GM18868 (cell line): ENCODE measurements at regions not wholly inside any gene's neighbourhood (a gene's known extent, or its start where the extent isn't known, plus 50 kb on each side); places are given as distances from the start of the nearest gene placed in this dataset.
"Not testable (repeated sequence)": the region's sequence is repeated elsewhere in the genome, so short reads cannot be mapped to it uniquely, and the experiment has no call there.

Experiments used
- ATAC-seq: cut with Tn5 transposase; IDR thresholded peaks from one replicate; pipeline ENCODE4 v1.9.1; 2021; ENCODE audit warnings: mild to moderate bottlenecking, moderate library complexity; ENCODE audit not compliant: unreplicated experiment

DNA sequence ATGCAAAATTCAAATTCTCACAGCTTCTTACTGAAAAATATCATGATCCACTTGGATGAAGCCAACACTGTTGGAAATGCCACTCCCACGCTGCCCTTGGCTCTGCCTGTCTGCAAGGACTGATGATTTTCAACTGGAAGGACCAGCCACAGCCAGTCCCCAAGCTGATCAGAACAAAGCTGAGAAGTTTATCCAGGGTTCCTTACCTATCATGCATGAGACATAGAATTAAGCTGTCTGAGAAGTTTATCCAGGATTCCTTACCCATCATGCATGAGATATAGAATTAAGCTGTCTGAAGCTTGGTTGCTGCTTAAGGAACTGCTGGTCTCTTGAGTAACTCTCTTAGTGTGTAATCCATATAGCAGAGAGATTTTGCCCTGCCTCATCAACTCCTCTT is 159.8 kb upstream of the TMEM260 start:
- no peak for ATAC-seq

- no peak for ATAC-seq
These were observed 157.4 kb upstream of the TMEM260 start for GRCh38 chr14:56422221-56422620.

- ATAC-seq = no peak
These were observed 156.8 kb upstream of the TMEM260 start for GRCh38 chr14:56422703-56423213.

DNA sequence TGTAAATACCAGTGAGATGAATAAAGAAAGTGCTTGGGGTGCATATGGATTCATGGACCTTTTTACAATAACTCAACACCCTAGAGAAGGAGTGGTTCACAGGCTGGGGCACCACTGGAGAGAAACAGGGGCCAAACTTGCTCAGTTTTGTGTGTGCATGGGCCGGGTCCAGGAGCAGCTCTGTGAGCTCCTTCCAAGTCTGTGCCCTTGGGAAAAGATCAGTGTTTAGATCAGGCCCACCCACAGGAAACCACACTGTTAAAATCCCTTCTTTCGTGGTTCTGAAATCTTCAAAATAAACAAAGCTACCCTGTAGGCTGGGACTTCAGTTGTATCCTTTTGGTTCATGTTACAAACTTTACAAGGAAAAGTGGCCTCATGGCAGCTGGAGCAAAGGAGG is 156.1 kb upstream of the TMEM260 start:
- no peak for ATAC-seq

DNA sequence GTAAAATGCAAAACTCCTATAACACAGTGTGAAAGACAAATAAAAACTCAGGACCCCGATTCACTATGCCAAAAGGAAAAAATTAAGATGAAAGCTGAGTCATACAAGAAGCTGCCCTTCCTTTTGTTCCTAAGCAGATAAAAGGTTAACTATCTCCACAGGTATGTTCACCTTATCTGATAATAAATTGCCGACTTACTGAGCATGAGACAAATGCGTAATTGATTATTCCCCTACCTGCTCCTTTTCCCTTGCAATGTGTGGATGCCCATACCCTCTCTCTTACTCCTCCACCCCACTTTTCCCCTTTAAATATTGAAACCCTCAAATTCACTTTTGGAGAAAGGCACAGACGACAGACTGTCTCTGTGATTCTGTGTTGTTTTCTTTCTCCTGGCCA is 148.6 kb upstream of the TMEM260 start:
- ATAC-seq = no peak

GRCh38 chr14:56449670-56450213 is 129.9 kb upstream of the TMEM260 start:
- ATAC-seq = no peak

GRCh38 chr14:56452940-56453339 is 126.7 kb upstream of the TMEM260 start:
- no peak for ATAC-seq

- ATAC-seq = not testable (repeated sequence)
These were observed 124.9 kb upstream of the TMEM260 start for GRCh38 chr14:56454680-56455079.

GRCh38 chr14:56460469-56460868 is 119.1 kb upstream of the TMEM260 start:
- no peak for ATAC-seq

- no peak for ATAC-seq
These were observed 118.0 kb upstream of the TMEM260 start for GRCh38 chr14:56461276-56462275.

DNA sequence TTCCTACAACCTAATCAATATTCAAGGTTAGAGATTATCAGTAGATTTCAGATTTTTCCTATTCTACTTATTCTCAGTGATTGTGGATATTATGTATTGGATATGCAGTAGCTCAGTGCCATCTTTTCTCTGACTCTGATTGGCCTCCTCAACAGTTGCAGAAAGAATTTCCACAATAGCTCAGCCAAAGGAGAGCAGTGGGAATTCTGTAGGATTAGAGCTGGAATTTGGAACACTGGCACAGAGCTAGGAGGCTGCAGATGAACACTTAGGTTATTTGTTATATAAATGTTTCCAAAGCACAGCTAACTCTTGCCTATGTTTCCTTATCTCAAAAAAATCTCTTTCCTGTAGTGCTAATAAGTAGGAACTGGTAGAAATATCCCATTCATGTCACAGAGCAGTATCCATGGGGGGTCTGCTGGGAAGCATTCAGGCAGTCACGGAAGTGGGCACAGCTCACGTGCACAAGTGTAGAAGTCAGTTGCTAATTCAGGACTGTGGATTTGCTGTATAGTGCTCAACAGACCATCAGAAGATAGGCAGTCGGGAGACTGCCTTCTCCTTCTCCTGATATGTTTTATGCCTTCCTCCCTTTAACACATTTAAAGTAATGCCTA is 116.2 kb upstream of the TMEM260 start:
- ATAC-seq = no peak

DNA sequence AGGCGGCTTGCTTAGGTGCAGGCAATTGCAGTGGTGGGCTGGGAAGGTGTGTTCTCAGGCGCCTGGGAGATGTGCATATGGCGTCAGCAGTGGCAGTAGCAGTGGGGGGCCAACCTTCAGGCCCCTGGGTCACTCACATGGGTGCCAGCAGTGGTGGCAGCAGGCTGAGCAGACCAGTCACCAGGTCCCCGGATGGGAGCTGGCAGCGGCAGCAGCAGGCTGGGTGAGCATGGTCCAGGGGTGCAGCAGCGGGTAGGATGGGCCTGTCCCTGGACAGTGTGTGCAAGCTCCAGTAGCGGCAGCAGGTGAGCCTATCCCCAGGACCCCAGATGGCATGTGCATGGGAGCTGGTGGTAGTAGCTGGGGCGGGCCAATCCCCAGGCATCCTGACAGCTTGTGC is 108.5 kb upstream of the TMEM260 start:
- no peak for ATAC-seq

DNA sequence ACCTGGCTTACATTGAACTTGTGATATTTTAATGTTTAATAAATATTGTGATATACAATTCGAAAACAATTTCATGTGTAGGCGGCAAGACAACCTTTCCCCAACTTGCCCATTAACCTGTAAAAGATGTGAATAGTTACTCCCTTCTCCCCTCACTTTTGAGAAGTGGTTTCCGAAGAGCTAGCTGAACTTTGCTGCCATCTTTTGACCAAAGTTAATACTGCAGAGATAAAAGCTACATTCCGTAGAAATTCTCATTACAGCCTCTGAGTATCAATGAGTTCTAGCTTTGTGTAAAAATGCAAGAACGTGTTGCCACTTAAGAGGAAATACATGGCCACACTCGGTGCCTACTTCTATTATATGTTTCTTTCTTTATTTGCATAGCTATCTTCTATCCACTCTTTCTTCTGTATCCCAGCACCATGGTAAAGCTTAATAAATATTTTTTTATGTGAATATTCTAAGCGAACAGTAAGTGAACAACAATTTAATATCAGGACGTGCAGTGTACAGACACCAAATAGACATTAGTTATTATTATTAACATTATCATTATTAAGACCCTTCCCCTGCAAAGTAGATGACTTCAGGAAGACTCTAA is 105.1 kb upstream of the TMEM260 start:
- peak; percentile 68 for ATAC-seq

DNA sequence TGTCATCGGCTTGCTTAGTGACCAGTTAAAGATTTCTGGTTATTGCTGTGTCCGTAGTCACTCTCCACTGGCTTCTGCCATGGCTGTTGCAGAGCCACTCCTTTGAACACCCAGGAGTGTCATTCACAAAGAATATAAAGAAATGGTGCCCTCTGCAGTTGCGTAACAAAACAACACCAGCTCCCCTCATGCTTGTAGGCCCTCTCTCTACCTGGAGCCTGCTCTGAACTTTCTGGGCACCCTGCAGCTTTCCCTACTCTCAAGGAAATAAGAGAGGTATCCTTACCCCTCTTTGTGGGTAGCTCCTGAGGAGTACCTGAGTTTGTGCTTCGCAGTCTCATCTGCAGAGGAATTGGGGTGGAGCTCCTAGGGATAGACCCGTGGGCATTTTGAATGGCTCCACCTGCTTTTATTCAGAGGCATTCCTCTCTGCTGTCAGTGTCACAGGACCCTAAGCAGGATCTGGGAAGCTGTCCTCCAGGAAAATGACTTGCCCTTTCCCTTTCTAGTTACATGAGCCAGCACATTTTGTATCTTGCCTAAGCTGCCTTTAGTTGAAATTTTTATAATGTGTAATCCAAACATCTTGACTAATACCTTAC is 97.2 kb upstream of the TMEM260 start:
- ATAC-seq = no peak

- no peak for ATAC-seq
These were observed 92.4 kb upstream of the TMEM260 start for GRCh38 chr14:56487090-56487667.

GRCh38 chr14:56487761-56488160 is 91.8 kb upstream of the TMEM260 start:
- ATAC-seq = no peak

- ATAC-seq = no peak
These were observed 91.3 kb upstream of the TMEM260 start for GRCh38 chr14:56488306-56488705.

DNA sequence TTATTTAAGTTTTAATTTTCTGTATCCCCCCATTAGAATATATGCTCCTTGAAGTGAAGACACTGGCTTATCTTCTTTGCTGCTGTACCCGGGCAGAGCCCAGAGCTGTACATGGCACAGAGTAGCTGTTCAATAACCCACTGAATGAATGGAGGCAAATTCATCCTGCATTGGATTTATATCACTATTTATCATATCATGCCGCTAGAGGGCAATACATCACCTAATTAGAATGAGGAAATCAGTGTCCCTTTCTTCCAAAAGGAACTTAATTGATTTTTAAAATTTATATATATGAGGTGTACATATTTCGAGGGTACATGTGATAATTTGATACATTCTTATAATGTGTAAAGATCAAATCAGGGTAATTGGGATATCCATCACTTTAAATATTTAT is 89.2 kb upstream of the TMEM260 start:
- ATAC-seq = no peak

GRCh38 chr14:56491299-56492285 is 88.0 kb upstream of the TMEM260 start:
- ATAC-seq = peak; percentile 85
